Caco-2 (cell line): ENCODE measurements at regions not wholly inside any gene's neighbourhood (a gene's known extent, or its start where the extent isn't known, plus 50 kb on each side); places are given as distances from the start of the nearest gene placed in this dataset.
"Not testable (repeated sequence)": the region's sequence is repeated elsewhere in the genome, so short reads cannot be mapped to it uniquely, and the experiment has no call there.

Source experiments
- BruUV-seq: library from RNA; stranded (reverse); fragments of 400-500 nt; replicated peaks from 2 replicates; lab custom pipeline; 2021; lab: Mats Ljungman, UMichigan
- CTCF ChIA-PET: fragments of 300-600 bp; sonication (Branson Sonifier 250); formaldehyde crosslinking; loops from one replicate; lab custom pipeline; 2022; ENCODE audit warnings: antibody characterized with exemption; lab: Charles Lee
- POLR2A ChIA-PET: fragments of 300-600 bp; sonication (Branson Sonifier 250); formaldehyde crosslinking; loops from one replicate; lab custom pipeline; 2022; ENCODE audit warnings: antibody characterized with exemption; lab: Charles Lee
- DNase-seq, 2 experiments: peaks; one replicate each; pipeline versions ENCODE4 v3.0.0 to v3.0.0-alpha.2; 2020 to 2022
- H3K27me3 ChIP-seq: replicated peaks from 2 replicates; pipeline ENCODE4 v1.6.0; 2011; ENCODE audit warnings: low read length; ENCODE audit not compliant: control insufficient read depth, insufficient read depth
- H3K36me3 ChIP-seq: 2 replicates; pipeline ENCODE4 v1.5.1; 2011; ENCODE audit warnings: low read length; ENCODE audit not compliant: control insufficient read depth, insufficient read depth
- H3K4me1 ChIP-seq: fragments of 250-450 bp; sonication (Bioruptor Pico); 2 replicates; pipeline ENCODE4 v1.5.1; 2020; ENCODE audit warnings: mild to moderate bottlenecking
- H3K4me3 ChIP-seq: 2 replicates; pipeline ENCODE4 v1.5.1; 2011; ENCODE audit warnings: low read depth, mild to moderate bottlenecking, control low read depth, low read length
- H3K9me3 ChIP-seq: fragments of 250-450 bp; sonication (Bioruptor Pico); 2 replicates; pipeline ENCODE4 v1.5.1; 2020; ENCODE audit warnings: mild to moderate bottlenecking, moderate library complexity
- H3K27ac Mint-ChIP-seq: one replicate; pipeline ENCODE4 v1.8.0; 2022; ENCODE audit warnings: mixed read lengths; ENCODE audit not compliant: unreplicated experiment
- H3K27me3 Mint-ChIP-seq: one replicate; pipeline ENCODE4 v1.8.0; 2022; ENCODE audit warnings: mixed read lengths; ENCODE audit not compliant: insufficient read depth, unreplicated experiment
- H3K36me3 Mint-ChIP-seq: one replicate; pipeline ENCODE4 v1.8.0; 2022; ENCODE audit warnings: mild to moderate bottlenecking, mixed read lengths; ENCODE audit not compliant: insufficient read depth, unreplicated experiment
- H3K4me1 Mint-ChIP-seq: one replicate; pipeline ENCODE4 v1.8.0; 2022; ENCODE audit warnings: low read depth, mixed read lengths; ENCODE audit not compliant: unreplicated experiment
- H3K4me3 Mint-ChIP-seq: one replicate; pipeline ENCODE4 v1.8.0; 2022; ENCODE audit warnings: mild to moderate bottlenecking, moderate library complexity, mixed read lengths; ENCODE audit not compliant: unreplicated experiment
- H3K9me3 Mint-ChIP-seq: one replicate; pipeline ENCODE4 v1.8.0; 2022; ENCODE audit warnings: mixed read lengths; ENCODE audit not compliant: unreplicated experiment
- CTCF ChIP-seq, 2 experiments: fragments of 200-600 bp in 1 of 2; IDR thresholded peaks; 1 replicate in 1 of 2; 2 replicates in 1 of 2; pipeline versions ENCODE4 v1.5.1 to v1.8.0; 2011 to 2022; ENCODE audit warnings: antibody characterized with exemption in 1 of 2, control low read depth in 1 of 2, inconsistent platforms in 1 of 2, low read depth in 1 of 2, low read length in 1 of 2, mild to moderate bottlenecking in 1 of 2, moderate library complexity in 1 of 2; ENCODE audit not compliant: insufficient read depth in 1 of 2, severe bottlenecking in 1 of 2, unreplicated experiment in 1 of 2
- intact Hi-C: fragments of 100-400 bp; cut with micrococcal nuclease; formaldehyde crosslinking; loops from one replicate; pipeline ENCODE4 v1.10.0; 2022; ENCODE audit not compliant: unreplicated experiment

DNA sequence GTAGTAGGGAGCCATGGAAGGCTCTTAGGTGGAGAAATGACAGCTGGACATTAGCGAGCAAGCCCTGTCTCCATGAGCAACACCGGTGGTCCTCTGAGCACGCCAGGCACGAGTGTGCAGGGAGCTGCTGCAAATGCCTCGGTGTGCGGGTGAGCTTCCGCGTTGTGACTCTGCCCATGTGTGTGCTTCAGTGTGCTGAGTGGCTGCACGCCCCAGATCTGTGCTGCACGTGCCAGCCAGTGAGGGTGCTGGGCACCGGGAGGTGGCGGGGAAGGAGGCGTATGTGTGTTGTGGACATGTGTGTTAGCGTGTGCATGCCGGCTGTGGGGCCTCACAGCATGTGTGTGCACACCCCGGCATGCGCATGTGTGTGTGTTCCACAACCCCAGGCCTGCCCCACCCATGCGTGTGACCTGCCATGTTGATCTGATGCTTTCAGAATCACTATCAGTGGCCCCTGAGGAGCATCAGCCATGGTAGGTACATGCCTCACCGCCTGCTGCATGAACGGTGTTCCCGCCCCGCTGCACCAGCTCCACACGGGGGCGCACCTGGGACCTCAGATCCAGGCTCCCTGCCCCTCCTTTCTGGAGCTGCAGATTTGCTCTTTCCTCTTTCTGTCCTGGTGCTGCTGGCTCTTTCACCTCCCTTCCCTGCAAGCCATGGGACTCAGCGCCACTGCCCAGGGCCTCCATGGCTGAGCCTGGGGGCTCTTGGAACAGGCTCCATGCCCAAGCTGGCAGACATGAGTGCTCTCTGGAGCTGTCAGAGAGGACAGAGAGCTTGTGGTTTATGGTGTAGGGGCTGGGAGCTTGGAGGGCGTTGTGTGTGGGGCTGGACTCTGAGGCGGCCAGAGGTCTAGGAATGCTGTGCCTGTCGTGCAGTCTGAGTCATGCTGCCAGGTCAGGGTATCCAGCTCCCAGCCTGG is 169.4 kb downstream of the TBC1D2B start:
- H3K27me3 Mint-ChIP-seq = peaks cover 10% of the 10 kb centered on the region
- Histone ChIP-seq H3K27me3 (no peaks in the 10 kb centered on the region), H3K4me3 (no peak overlapping the region), H3K36me3 (no peaks in the 10 kb centered on the region), H3K9me3 (no peaks in the 10 kb centered on the region), H3K4me1 (0 out of 2 replicates have a peak, but pooled peaks cover 3% of the 10 kb centered on the region)
- TF ChIP-seq CTCF (IDR thresholded peaks at IDR 0.05; ENCODE audit: insufficient read depth in 1 of 2, low read depth in 1 of 2, low read length in 1 of 2, severe bottlenecking in 1 of 2, unreplicated experiment in 1 of 2) = peak; percentile 54 to 74
- no peaks in the 10 kb centered on the region for H3K36me3 Mint-ChIP-seq
- ChIA-PET POLR2A (no interaction called here), CTCF (interaction anchor here (0.6 to 1.3 kb wide), 3 partner anchors 9 to 223 kb away, joined by 3 to 5 read pairs (median 3); partner anchors contain the start of gene CIB2)
- H3K4me3 Mint-ChIP-seq = no peak overlapping the region
- intact Hi-C loops = loop anchor here (5.0 kb wide), 1 partner anchor 334 kb away; no protein-coding TSS in a partner anchor
- peak; percentile 77 to 82 for DNase-seq
- no peaks in the 10 kb centered on the region for H3K4me1 Mint-ChIP-seq
- no peaks in the 10 kb centered on the region for H3K9me3 Mint-ChIP-seq
- BruUV-seq = no TSS peak
- H3K27ac Mint-ChIP-seq = no peak overlapping the region

GRCh38 chr15:77906062-77906990 is 171.2 kb downstream of the TBC1D2B start:
- H3K27ac Mint-ChIP-seq, H3K4me3 Mint-ChIP-seq, H3K4me1 Mint-ChIP-seq, H3K27me3 ChIP-seq, H3K36me3 Mint-ChIP-seq, H3K4me1 ChIP-seq, DNase-seq, H3K9me3 ChIP-seq, POLR2A ChIA-PET, H3K4me3 ChIP-seq, H3K9me3 Mint-ChIP-seq, BruUV-seq, H3K36me3 ChIP-seq, CTCF ChIA-PET: not testable (repeated sequence)
- intact Hi-C loops = loop anchor here (5.0 kb wide), 1 partner anchor 336 kb away; no protein-coding TSS in a partner anchor
- H3K27me3 Mint-ChIP-seq = peaks cover 10% of the 10 kb centered on the region

GRCh38 chr15:77905301-77905920 is 172.1 kb downstream of the TBC1D2B start:
- BruUV-seq = no TSS peak
- no peak for TF ChIP-seq CTCF (IDR thresholded peaks at IDR 0.05; ENCODE audit: insufficient read depth in 1 of 2, low read depth in 1 of 2, low read length in 1 of 2, severe bottlenecking in 1 of 2, unreplicated experiment in 1 of 2)
- no peaks in the 10 kb centered on the region for H3K9me3 Mint-ChIP-seq
- CTCF ChIA-PET = no interaction called here
- Histone ChIP-seq H3K9me3 (no peaks in the 10 kb centered on the region), H3K4me3 (no peak overlapping the region), H3K36me3 (no peaks in the 10 kb centered on the region), H3K4me1 (0 out of 2 replicates have a peak, but pooled peaks cover 3% of the 10 kb centered on the region), H3K27me3 (no peaks in the 10 kb centered on the region)
- intact Hi-C loops = loop anchor here (5.0 kb wide), 1 partner anchor 337 kb away; no protein-coding TSS in a partner anchor
- no peak overlapping the region for H3K27ac Mint-ChIP-seq
- POLR2A ChIA-PET = no interaction called here
- no peak overlapping the region for H3K4me3 Mint-ChIP-seq
- no peaks in the 10 kb centered on the region for H3K4me1 Mint-ChIP-seq
- no peaks in the 10 kb centered on the region for H3K36me3 Mint-ChIP-seq
- H3K27me3 Mint-ChIP-seq = peaks cover 10% of the 10 kb centered on the region
- DNase-seq = no peak
